ENCODE measurements at regions not wholly inside any gene's neighbourhood (a gene's known extent, or its start where the extent isn't known, plus 50 kb on each side); places are given as distances from the start of the nearest gene placed in this dataset.

DNA sequence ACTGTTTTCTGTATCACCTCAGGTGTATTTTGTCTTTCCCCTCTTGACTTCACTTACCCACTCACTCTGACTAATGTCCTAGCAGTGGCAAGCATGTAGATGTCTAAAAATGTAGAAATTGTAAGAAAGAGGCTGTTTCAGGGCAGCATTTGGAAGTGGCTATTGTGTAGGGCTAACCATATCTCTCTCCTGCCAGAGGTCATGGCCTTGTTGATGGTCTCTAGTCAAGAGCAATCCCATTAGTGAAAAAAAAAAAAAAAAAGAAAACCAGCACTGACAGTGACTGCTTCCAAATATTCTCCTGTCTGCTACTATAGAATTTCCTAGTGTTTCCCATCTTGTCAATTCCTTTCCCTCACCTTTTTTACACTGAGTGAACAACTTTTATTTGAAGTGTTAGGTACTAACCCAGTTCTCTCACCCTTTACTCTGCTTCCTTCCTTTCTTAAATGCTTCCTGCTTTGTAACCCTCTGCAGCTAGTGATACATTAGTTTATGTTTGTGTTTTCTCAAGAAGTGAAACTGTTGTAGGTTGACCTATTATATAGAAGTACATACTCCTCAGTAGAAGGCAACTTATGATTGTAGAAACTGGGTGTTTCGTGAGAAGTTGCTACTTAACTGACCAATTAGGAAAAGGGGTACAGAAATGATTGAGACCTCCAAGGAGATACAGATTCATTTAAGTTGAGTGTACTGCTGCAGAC lies 174.1 kb upstream of the PTPRK start (continued):
- TF ChIP-seq ESRRG (CRISPR knock-in tag; IDR thresholded peaks at IDR 0.05) = no peak
- TF ChIP-seq ZNF70 (CRISPR knock-in tag; IDR thresholded peaks at IDR 0.05) = no peak
- TF ChIP-seq CSDC2 (CRISPR knock-in tag; IDR thresholded peaks at IDR 0.05) = no peak

DNA sequence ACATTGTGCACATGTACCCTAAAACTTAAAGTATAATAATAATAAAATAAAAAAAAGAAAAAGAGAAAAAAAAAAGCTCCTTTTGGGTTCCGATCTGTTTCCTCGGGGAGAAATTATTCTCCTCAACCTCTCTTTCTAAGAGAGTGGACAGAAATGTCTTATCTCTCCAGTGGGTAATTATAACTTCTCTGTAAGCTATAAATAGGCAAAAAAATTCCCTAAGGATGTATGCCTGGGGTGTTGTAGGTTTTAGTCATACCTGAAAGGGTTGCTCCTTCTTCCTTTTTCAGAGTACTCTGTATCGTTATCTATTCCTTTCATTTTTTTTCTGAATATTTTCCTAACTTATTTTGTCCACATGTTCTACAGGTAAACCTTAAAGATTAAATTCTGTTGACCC lies 169.7 kb upstream of the PTPRK start:
- ATAC-seq = no peak
- TF ChIP-seq, protein P1, sequence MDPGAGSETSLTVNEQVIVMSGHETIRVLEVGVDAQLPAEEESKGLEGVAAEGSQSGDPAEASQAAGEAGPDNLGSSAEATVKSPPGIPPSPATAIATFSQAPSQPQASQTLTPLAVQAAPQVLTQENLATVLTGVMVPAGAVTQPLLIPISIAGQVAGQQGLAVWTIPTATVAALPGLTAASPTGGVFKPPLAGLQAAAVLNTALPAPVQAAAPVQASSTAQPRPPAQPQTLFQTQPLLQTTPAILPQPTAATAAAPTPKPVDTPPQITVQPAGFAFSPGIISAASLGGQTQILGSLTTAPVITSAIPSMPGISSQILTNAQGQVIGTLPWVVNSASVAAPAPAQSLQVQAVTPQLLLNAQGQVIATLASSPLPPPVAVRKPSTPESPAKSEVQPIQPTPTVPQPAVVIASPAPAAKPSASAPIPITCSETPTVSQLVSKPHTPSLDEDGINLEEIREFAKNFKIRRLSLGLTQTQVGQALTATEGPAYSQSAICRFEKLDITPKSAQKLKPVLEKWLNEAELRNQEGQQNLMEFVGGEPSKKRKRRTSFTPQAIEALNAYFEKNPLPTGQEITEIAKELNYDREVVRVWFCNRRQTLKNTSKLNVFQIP (CRISPR knock-in tag; IDR thresholded peaks at IDR 0.05; ENCODE audit: borderline replicate concordance, low read depth) = no peak
- TF ChIP-seq, protein P2, sequence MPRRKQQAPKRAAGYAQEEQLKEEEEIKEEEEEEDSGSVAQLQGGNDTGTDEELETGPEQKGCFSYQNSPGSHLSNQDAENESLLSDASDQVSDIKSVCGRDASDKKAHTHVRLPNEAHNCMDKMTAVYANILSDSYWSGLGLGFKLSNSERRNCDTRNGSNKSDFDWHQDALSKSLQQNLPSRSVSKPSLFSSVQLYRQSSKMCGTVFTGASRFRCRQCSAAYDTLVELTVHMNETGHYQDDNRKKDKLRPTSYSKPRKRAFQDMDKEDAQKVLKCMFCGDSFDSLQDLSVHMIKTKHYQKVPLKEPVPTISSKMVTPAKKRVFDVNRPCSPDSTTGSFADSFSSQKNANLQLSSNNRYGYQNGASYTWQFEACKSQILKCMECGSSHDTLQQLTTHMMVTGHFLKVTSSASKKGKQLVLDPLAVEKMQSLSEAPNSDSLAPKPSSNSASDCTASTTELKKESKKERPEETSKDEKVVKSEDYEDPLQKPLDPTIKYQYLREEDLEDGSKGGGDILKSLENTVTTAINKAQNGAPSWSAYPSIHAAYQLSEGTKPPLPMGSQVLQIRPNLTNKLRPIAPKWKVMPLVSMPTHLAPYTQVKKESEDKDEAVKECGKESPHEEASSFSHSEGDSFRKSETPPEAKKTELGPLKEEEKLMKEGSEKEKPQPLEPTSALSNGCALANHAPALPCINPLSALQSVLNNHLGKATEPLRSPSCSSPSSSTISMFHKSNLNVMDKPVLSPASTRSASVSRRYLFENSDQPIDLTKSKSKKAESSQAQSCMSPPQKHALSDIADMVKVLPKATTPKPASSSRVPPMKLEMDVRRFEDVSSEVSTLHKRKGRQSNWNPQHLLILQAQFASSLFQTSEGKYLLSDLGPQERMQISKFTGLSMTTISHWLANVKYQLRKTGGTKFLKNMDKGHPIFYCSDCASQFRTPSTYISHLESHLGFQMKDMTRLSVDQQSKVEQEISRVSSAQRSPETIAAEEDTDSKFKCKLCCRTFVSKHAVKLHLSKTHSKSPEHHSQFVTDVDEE (CRISPR knock-in tag; IDR thresholded peaks at IDR 0.05) = no peak
- TF ChIP-seq OSR1 (CRISPR knock-in tag; IDR thresholded peaks at IDR 0.05) (no peak), ZNF565 (CRISPR knock-in tag; conservative IDR thresholded peaks at IDR 0.05; ENCODE audit: low read depth) (no peak), ARNTL (CRISPR knock-in tag; IDR thresholded peaks at IDR 0.05; ENCODE audit: borderline replicate concordance, low read depth) (no peak), TCF4 (CRISPR knock-in tag; IDR thresholded peaks at IDR 0.05; ENCODE audit: borderline replicate concordance) (no peak), ZFP3 (CRISPR knock-in tag; IDR thresholded peaks at IDR 0.05) (no peak), BACH2 (CRISPR knock-in tag; IDR thresholded peaks at IDR 0.05; ENCODE audit: borderline replicate concordance) (no peak), TOX (CRISPR knock-in tag; IDR thresholded peaks at IDR 0.05; ENCODE audit: borderline replicate concordance) (no peak), ISL1 (CRISPR knock-in tag; IDR thresholded peaks at IDR 0.05) (no peak), ESRRG (CRISPR knock-in tag; IDR thresholded peaks at IDR 0.05) (no peak), ZC3H10 (CRISPR knock-in tag; IDR thresholded peaks at IDR 0.05) (no peak), CSDC2 (CRISPR knock-in tag; IDR thresholded peaks at IDR 0.05) (no peak)
- TF ChIP-seq, protein P3, sequence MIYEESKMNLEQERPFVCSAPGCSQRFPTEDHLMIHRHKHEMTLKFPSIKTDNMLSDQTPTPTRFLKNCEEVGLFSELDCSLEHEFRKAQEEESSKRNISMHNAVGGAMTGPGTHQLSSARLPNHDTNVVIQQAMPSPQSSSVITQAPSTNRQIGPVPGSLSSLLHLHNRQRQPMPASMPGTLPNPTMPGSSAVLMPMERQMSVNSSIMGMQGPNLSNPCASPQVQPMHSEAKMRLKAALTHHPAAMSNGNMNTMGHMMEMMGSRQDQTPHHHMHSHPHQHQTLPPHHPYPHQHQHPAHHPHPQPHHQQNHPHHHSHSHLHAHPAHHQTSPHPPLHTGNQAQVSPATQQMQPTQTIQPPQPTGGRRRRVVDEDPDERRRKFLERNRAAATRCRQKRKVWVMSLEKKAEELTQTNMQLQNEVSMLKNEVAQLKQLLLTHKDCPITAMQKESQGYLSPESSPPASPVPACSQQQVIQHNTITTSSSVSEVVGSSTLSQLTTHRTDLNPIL (CRISPR knock-in tag; IDR thresholded peaks at IDR 0.05; ENCODE audit: low read depth) = no peak
- TF ChIP-seq, protein P4, sequence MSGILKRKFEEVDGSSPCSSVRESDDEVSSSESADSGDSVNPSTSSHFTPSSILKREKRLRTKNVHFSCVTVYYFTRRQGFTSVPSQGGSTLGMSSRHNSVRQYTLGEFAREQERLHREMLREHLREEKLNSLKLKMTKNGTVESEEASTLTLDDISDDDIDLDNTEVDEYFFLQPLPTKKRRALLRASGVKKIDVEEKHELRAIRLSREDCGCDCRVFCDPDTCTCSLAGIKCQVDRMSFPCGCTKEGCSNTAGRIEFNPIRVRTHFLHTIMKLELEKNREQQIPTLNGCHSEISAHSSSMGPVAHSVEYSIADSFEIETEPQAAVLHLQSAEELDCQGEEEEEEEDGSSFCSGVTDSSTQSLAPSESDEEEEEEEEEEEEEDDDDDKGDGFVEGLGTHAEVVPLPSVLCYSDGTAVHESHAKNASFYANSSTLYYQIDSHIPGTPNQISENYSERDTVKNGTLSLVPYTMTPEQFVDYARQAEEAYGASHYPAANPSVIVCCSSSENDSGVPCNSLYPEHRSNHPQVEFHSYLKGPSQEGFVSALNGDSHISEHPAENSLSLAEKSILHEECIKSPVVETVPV (CRISPR knock-in tag; IDR thresholded peaks at IDR 0.05) = no peak

DNA sequence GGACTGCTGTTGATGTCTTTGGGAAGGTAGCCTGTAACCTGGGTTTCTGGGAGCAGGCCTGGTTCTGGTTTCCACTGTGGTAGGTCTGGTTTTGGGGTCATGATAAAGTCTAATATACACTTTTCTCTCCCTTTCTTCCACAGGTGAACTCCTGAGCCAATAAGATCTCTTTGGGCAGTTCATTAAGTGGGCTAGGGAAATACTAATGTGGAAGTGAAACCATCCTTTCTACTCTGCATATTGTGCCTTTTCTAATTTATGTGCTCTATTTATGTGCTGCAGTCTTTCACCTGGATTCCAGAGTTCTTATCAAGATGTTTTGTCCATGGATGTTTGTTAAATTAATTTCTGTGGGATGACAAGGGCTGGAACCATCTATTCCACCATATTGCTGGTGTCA lies 165.7 kb upstream of the PTPRK start:
- ATAC-seq = no peak
- TF ChIP-seq ZNF565 (CRISPR knock-in tag; conservative IDR thresholded peaks at IDR 0.05; ENCODE audit: low read depth) (no peak), ZFP3 (CRISPR knock-in tag; IDR thresholded peaks at IDR 0.05) (no peak), ZC3H10 (CRISPR knock-in tag; IDR thresholded peaks at IDR 0.05) (no peak), ZFP30 (CRISPR knock-in tag; IDR thresholded peaks at IDR 0.05) (no peak), TOX (CRISPR knock-in tag; IDR thresholded peaks at IDR 0.05; ENCODE audit: borderline replicate concordance) (no peak), ISL1 (CRISPR knock-in tag; IDR thresholded peaks at IDR 0.05) (no peak), TCF4 (CRISPR knock-in tag; IDR thresholded peaks at IDR 0.05; ENCODE audit: borderline replicate concordance) (no peak), ZNF8 (CRISPR knock-in tag; IDR thresholded peaks at IDR 0.05) (no peak), ZNF70 (CRISPR knock-in tag; IDR thresholded peaks at IDR 0.05) (no peak)
- TF ChIP-seq, protein P1 (CRISPR knock-in tag; IDR thresholded peaks at IDR 0.05; ENCODE audit: borderline replicate concordance, low read depth) = no peak
- TF ChIP-seq, protein P4 (CRISPR knock-in tag; IDR thresholded peaks at IDR 0.05) = no peak
- TF ChIP-seq, protein P3 (CRISPR knock-in tag; IDR thresholded peaks at IDR 0.05; ENCODE audit: low read depth) = no peak
- TF ChIP-seq, protein P5, sequence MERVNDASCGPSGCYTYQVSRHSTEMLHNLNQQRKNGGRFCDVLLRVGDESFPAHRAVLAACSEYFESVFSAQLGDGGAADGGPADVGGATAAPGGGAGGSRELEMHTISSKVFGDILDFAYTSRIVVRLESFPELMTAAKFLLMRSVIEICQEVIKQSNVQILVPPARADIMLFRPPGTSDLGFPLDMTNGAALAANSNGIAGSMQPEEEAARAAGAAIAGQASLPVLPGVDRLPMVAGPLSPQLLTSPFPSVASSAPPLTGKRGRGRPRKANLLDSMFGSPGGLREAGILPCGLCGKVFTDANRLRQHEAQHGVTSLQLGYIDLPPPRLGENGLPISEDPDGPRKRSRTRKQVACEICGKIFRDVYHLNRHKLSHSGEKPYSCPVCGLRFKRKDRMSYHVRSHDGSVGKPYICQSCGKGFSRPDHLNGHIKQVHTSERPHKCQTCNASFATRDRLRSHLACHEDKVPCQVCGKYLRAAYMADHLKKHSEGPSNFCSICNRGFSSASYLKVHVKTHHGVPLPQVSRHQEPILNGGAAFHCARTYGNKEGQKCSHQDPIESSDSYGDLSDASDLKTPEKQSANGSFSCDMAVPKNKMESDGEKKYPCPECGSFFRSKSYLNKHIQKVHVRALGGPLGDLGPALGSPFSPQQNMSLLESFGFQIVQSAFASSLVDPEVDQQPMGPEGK (CRISPR knock-in tag; IDR thresholded peaks at IDR 0.05; ENCODE audit: borderline replicate concordance) = no peak

All from SK-N-SH treated with all-trans-retinoic acid at 6 μM for 48 hours (cell line).